GM19463 (cell line): ENCODE measurements at regions not wholly inside any gene's neighbourhood (a gene's known extent, or its start where the extent isn't known, plus 50 kb on each side); places are given as distances from the start of the nearest gene placed in this dataset.

Source experiments
- ATAC-seq: cut with Tn5 transposase; IDR thresholded peaks from one replicate; pipeline ENCODE4 v1.9.1; 2021; ENCODE audit warnings: mild to moderate bottlenecking, moderate library complexity; ENCODE audit not compliant: unreplicated experiment

GRCh38 chr3:72153477-72154314 lies 368.7 kb upstream of the PROK2 start:
- ATAC-seq, result no peak

- ATAC-seq, result no peak
These were observed 367.9 kb upstream of the PROK2 start for GRCh38 chr3:72152551-72153476.

GRCh38 chr3:72151465-72152238 lies 366.7 kb upstream of the PROK2 start:
- ATAC-seq, result no peak

GRCh38 chr3:72150634-72151412 lies 365.9 kb upstream of the PROK2 start:
- ATAC-seq, result no peak

- no peak for ATAC-seq
These were observed 364.8 kb upstream of the PROK2 start for GRCh38 chr3:72149645-72150300.

- ATAC-seq, result no peak
These were observed 362.7 kb upstream of the PROK2 start for GRCh38 chr3:72147600-72147999.

GRCh38 chr3:72145506-72146380 lies 360.8 kb upstream of the PROK2 start:
- ATAC-seq, result no peak

- ATAC-seq, result peak; percentile 85
These were observed 360.0 kb upstream of the PROK2 start for GRCh38 chr3:72144773-72145505.

GRCh38 chr3:72143966-72144717 lies 359.2 kb upstream of the PROK2 start:
- ATAC-seq, result no peak

GRCh38 chr3:72143322-72143721 lies 358.4 kb upstream of the PROK2 start:
- ATAC-seq, result no peak

GRCh38 chr3:72142028-72142427 lies 357.1 kb upstream of the PROK2 start:
- no peak for ATAC-seq

GRCh38 chr3:72141264-72141663 lies 356.3 kb upstream of the PROK2 start:
- no peak for ATAC-seq

- no peak for ATAC-seq
These were observed 354.4 kb upstream of the PROK2 start for GRCh38 chr3:72139316-72139715.

- peak; percentile 44 for ATAC-seq
These were observed 353.2 kb upstream of the PROK2 start for GRCh38 chr3:72137865-72138861.

GRCh38 chr3:72135636-72136035 lies 350.7 kb upstream of the PROK2 start:
- ATAC-seq, result no peak

GRCh38 chr3:72134989-72135451 lies 350.1 kb upstream of the PROK2 start:
- ATAC-seq, result peak; percentile 52
